Pancreas (tissue), 10 donors: ENCODE measurements at regions not wholly inside any gene's neighbourhood (a gene's known extent, or its start where the extent isn't known, plus 50 kb on each side); places are given as distances from the start of the nearest gene placed in this dataset.

Experiments
- ATAC-seq, 4 donors: fragments of 200-7000 bp; cut with Tn5 transposase; one replicate each; pipeline versions ENCODE4 v1.8.0 to v1.9.1; 2020; ENCODE audit warnings: mild to moderate bottlenecking in 4 of 4, moderate library complexity in 4 of 4
- DNase-seq, 6 donors: peaks; one replicate each; pipeline ENCODE4 v3.0.0-alpha.2; 2020
- FAIRE-seq: peaks from 2 replicates; lab custom pipeline; 2012; peaks lifted over from hg19 to GRCh38; lab: Jason Lieb, UNC
- H3K27ac ChIP-seq, 4 donors: fragments of 200-600 bp; sonication (generic); 1 replicate in 3 of 4; 2 replicates in 1 of 4; pipeline versions ENCODE4 v1.5.0 to v1.8.0; 2020
- H3K27me3 ChIP-seq, 4 donors: fragments of 200-600 bp; one replicate each; pipeline ENCODE4 v1.8.0; 2021
- H3K36me3 ChIP-seq, 3 donors: fragments of 200-600 bp; sonication (generic) in 1 of 3; one replicate each; pipeline versions ENCODE4 v1.5.0 to v1.8.0; 2020 to 2021
- H3K4me1 ChIP-seq, 3 donors: fragments of 200-600 bp; one replicate each; pipeline ENCODE4 v1.8.0; 2021
- H3K4me3 ChIP-seq, 4 donors: fragments of 200-600 bp; sonication (generic) in 2 of 4; one replicate each; pipeline versions ENCODE4 v1.5.0 to v1.8.0; 2020 to 2021
- H3K9me3 ChIP-seq, 4 donors: fragments of 200-600 bp; one replicate each; pipeline ENCODE4 v1.8.0; 2021
- WGBS, 2 donors: extraction: QIAGEN DNeasy Blood & Tissue Kit; methylation state at CpG; one replicate each; pipeline ENCODE4 v1.1.7; 2013; 5-methylcytosine and 5-hydroxymethylcytosine counted together
- intact Hi-C, 3 donors: fragments of 100-400 bp; cut with DNase I; formaldehyde crosslinking; loops; one replicate each; pipeline versions ENCODE4 v1.11.1 to v1.14.2; 2022
- TF ChIP-seq, protein P1 (sequence below), 4 donors: fragments of 200-600 bp; sonication (generic) in 3 of 4; IDR thresholded peaks; one replicate each; pipeline versions ENCODE4 v1.5.0 to v1.8.0; 2021; ENCODE audit warnings: antibody characterized with exemption in 4 of 4
- donor health status: healthy with polysubstance abuse.
- donor health status: DM: no; HTN: no; CAD: no; lungs with moderate emphysema.
- donor health status: DM: no; HTN: no; CAD: no.
- donor health status: control.
- donor health status: control.
- donor health status: Bipolar disorder and iron deficiency.
- donor health status: DM: yes; HTN: yes; CAD: no.
- donor health status: DM: no; HTN: no; CAD: no.
- donor health status: DM: no; HTN: no; CAD: no.
- donor health status: DM: yes; HTN: yes; CAD: no.

DNA sequence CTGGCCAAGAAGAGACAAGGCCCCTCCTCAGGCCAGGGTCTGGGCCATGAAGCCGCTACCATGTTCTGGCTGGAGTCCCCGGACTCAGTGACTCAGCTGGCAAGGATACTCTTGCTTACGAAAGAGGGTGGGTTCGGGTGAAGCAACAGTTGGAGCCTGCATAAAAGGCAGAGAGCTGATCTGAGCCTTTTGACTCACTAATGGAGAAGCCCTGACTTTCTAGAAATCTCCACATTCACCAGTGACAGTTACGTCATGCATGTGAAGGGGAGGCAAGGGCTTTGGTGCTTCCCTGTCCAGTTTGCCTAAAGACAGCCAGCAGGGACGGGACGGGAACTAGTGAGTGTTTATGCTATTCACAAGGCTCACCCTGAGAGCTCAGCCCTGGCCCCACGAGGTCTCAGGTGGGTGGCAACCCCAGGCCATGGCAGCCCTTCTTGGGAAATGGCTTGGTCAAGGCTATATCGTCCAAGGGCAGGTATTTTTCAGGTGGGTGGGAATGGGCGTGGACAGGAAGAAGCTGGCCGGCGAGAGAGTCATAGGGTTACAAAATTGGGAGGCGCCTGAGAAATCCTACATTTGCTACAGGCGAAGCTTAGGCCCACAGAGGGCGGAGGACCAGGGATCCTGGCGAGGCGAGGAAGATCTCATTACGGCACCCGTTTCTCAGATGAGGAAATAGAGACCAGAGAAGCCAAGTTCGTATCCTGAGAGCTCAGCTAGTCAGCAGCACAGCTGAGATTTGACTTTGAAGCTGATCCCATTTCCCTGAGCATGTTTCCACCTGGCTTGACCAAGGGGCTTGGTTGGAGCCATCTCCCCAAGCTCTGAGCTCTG is 314.6 kb downstream of the BCL11B start:
- H3K9me3 ChIP-seq, result no peaks in the 10 kb centered on the region
- FAIRE-seq (no peak), DNase-seq (peak in 2 of 6 donors; percentile 27 to 29), ATAC-seq (peak in 3 of 4 donors; percentile 61 to 70 (median 69))
- no peaks in the 10 kb centered on the region for H3K4me1 ChIP-seq
- no peak overlapping the region for H3K4me3 ChIP-seq
- H3K27me3 ChIP-seq, result no peaks in the 10 kb centered on the region
- TF ChIP-seq, protein P1, sequence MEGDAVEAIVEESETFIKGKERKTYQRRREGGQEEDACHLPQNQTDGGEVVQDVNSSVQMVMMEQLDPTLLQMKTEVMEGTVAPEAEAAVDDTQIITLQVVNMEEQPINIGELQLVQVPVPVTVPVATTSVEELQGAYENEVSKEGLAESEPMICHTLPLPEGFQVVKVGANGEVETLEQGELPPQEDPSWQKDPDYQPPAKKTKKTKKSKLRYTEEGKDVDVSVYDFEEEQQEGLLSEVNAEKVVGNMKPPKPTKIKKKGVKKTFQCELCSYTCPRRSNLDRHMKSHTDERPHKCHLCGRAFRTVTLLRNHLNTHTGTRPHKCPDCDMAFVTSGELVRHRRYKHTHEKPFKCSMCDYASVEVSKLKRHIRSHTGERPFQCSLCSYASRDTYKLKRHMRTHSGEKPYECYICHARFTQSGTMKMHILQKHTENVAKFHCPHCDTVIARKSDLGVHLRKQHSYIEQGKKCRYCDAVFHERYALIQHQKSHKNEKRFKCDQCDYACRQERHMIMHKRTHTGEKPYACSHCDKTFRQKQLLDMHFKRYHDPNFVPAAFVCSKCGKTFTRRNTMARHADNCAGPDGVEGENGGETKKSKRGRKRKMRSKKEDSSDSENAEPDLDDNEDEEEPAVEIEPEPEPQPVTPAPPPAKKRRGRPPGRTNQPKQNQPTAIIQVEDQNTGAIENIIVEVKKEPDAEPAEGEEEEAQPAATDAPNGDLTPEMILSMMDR (IDR thresholded peaks at IDR 0.05), result no peak
- no peaks in the 10 kb centered on the region for H3K36me3 ChIP-seq
- intact Hi-C loops, result no loop called here
- H3K27ac ChIP-seq, result no peak overlapping the region
- WGBS, 2 donors, result 58 to 73% methylated on average over 20 of the region's 20 CpGs

DNA sequence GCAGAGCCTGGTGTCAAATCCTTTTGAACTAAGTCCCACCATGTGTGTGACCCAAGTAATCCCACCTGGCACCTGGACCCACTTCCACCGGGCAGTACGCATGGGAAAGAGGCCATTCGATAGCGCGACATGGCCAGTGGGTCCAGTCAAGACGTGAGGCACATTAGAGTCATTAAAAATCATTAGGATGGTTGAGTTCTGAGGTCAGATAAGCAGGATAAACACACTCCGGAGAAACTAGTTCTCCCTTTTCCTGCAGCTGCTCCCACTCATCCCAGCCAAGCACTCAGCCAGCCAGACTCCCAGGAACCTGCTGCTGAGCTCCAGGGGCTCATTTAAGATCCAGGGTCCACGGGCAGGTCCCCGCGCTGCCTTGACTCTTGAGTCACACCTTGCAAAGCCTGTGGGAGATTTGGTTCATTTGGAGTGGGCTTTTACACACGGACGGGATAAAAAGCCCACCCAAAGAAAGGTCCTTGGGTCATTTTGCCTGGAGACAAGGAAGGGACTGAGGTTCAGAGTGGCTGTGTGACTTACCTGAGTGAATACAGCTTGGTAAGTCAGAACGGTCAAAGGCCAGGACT is 313.9 kb downstream of the BCL11B start:
- DNase-seq (no peak), ATAC-seq (no peak), FAIRE-seq (no peak)
- Histone ChIP-seq H3K4me3 (no peak overlapping the region), H3K36me3 (no peaks in the 10 kb centered on the region), H3K9me3 (no peaks in the 10 kb centered on the region), H3K27me3 (no peaks in the 10 kb centered on the region), H3K27ac (no peak overlapping the region), H3K4me1 (no peaks in the 10 kb centered on the region)
- WGBS, 2 donors, result 30 to 35% methylated on average over 13 of the region's 13 CpGs
- TF ChIP-seq, protein P1 (IDR thresholded peaks at IDR 0.05), result no peak
- intact Hi-C loops, result no loop called here

DNA sequence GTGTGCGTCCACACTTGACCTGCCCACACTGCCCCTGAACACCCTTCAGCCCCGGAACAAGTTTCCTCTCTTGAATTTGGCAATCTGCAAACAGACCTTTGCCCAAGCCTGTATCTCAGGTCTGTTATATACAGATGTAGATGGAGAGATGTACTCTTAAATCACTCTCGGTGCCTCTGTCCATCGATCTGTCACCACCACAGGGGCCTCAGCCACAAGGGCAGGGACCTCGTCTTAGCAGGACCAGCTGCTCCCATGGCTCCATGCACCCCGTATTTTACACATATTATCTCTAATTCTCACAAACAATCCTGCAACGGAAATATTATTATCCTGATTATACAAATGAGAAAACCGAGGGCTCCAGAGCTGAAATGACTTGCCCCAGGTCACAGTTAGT is 313.4 kb downstream of the BCL11B start:
- Histone ChIP-seq H3K27ac (no peak overlapping the region), H3K4me1 (no peaks in the 10 kb centered on the region), H3K4me3 (no peak overlapping the region), H3K9me3 (no peaks in the 10 kb centered on the region), H3K36me3 (no peaks in the 10 kb centered on the region), H3K27me3 (no peaks in the 10 kb centered on the region)
- FAIRE-seq (no peak), DNase-seq (no peak), ATAC-seq (no peak)
- 54 to 58% methylated on average over 8 of the region's 8 CpGs for whole genome bisulfite sequencing, 2 donors
- intact Hi-C loops, result no loop called here
- TF ChIP-seq, protein P1 (IDR thresholded peaks at IDR 0.05), result no peak

DNA sequence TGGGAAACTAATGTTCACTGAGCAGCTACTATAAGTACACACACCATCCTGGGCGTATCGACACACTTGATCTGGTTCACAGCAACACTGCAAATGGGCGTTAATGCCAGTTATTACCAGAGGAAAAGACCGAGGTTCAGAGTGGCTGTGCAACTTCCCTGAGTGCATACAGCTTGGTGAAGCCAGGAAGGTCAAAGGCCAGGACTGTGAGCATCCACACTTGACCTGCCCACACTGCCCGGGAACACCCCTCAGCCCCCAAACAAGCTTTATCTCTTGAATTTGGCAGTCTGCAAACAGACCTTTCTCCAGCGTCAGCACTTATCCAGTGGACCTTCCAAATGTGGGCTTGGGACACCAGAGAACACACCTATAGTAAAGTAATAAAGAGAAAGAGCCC is 312.6 kb downstream of the BCL11B start:
- H3K4me1 ChIP-seq, result no peaks in the 10 kb centered on the region
- H3K9me3 ChIP-seq, result no peaks in the 10 kb centered on the region
- no peak overlapping the region for H3K4me3 ChIP-seq
- WGBS, 2 donors, result 56 to 71% methylated on average over 6 of the region's 6 CpGs
- H3K36me3 ChIP-seq, result no peaks in the 10 kb centered on the region
- no peak for FAIRE-seq
- TF ChIP-seq, protein P1 (IDR thresholded peaks at IDR 0.05), result no peak
- no peak overlapping the region for H3K27ac ChIP-seq
- no peak for DNase-seq
- no peak for ATAC-seq
- intact Hi-C loops, result no loop called here
- no peaks in the 10 kb centered on the region for H3K27me3 ChIP-seq
